Midbrain (tissue), 1 donor: ENCODE measurements at regions not wholly inside any gene's neighbourhood (a gene's known extent, or its start where the extent isn't known, plus 50 kb on each side); places are given as distances from the start of the nearest gene placed in this dataset.

Experiments used
- DNase-seq: peaks from one replicate; lab custom pipeline; 2025; lab: John Stamatoyannopoulos, UW

- DNase-seq, result no peak
These were observed 281.1 kb upstream of the SP4 start for GRCh38 chr7:21146642-21147423.

GRCh38 chr7:21149809-21150208 lies 278.1 kb upstream of the SP4 start:
- DNase-seq, result no peak

DNA sequence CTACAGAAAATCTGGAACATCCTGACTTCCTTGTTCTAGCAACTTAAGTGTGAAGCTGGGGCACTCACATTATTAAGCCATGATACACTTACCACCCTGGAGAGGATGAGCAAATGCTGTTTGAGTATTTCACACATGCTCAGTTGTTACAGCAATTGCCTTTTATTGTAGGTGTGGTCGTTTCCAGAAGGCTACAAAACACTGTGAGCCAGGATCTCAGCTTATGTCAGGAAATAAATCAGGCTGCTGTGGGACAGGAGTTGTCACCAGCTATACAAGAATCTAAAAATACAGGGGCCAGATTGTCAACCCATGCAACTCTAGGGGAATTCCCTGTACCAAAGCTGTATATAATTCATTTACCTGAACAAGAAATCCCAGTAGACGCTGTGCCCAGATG lies 273.3 kb upstream of the SP4 start:
- no peak for DNase-seq

- no peak for DNase-seq
These were observed 268.4 kb upstream of the SP4 start for GRCh38 chr7:21159506-21159905.

- DNase-seq, result no peak
These were observed 267.5 kb upstream of the SP4 start for GRCh38 chr7:21160401-21160800.

GRCh38 chr7:21167942-21168341 lies 259.9 kb upstream of the SP4 start:
- DNase-seq, result no peak

DNA sequence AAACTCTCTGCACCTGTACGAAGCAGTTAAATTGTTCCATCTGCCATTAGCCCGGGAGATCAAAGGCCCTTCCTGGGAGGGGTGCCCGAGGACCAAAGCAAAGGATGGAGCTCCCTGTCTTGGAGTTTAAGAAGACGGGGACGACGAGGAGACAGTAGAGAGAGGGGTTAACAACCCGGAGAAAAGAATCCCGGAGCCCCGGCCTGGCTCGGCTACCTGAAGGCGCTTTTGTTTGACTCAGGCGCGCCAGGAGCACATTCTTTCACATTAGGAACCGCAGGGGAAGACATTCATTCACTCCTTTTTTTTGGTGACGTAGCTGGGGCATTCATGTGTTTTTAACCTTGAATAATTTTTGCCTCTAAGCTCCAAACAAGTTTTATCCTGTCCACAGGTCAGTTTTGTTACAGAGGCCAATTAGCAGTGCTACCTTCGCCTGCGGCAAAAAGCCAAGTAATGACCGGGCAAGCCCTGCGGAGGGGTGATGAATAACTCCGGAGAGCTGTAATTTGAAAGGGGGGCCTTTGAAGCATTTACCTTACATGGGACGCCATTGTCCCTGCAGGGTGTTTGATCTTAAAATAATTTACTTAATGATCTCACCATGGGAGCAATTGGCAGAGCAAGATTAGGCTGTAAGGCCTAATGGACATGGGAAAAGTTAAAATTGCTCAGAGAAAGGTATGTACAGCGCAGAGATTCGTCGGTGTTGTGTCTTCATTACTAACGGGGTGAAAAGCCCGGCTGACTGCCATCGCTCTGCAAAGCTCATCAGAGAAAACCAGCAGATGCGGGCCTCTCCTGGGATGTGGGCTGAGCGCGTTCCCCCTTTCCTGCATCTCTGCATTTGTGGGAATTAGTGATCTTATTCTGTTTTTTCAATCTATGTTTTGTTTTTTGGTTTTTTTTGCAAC lies 258.0 kb upstream of the SP4 start:
- no peak for DNase-seq

- DNase-seq, result no peak
These were observed 255.1 kb upstream of the SP4 start for GRCh38 chr7:21172800-21173199.

DNA sequence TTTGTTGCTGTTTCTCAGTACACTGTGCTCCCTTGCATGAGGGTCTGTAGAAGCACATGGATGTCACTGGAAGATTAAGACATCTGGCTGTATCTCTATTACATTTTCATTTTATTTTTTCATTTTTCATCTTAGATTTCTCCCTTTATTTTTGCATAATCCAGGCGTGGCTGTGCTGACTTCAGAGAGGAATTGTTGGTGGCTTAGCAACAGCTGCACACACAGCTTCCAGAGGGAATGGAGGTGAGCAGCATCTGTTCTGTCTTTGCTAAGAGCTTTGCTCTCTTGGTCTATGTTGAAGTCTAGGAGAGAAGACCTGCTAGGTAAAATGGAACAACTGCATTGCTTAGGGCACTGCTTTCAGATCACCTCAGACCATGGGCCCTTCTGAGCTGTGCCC lies 254.4 kb upstream of the SP4 start:
- no peak for DNase-seq

- DNase-seq, result no peak
These were observed 252.2 kb upstream of the SP4 start for GRCh38 chr7:21175714-21176113.

DNA sequence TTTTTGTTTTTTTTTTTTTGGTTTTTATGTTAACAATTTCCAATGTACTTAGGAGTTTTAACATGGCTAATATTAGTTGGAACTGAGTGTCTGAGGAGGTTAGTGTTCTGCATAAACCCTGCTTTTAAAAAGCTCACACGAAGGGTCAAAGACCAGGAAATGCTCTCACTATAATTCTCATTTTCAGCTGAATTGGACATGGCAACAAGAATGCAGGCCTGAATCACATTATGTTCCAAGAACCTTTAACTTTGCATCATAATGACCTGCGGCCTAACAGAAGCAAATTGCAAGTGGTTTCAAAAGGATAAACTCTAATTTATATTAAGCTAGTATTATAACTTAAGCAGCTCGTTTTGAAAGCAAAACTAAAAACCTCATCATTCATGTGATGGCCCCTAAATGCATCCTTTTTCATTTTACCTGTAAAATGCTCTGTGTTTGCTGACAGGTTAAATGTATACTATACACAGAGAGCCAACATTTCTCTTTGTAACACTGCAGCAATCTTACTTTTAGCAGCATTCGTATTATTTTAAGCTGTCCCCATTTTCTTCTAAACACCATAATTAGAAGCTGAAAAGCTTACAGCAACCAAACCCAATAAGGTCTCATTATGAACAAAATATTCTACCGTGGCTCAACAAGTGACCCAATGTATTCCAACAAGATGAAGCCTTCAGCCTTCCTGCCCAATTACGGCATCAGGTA lies 242.8 kb upstream of the SP4 start:
- no peak for DNase-seq

DNA sequence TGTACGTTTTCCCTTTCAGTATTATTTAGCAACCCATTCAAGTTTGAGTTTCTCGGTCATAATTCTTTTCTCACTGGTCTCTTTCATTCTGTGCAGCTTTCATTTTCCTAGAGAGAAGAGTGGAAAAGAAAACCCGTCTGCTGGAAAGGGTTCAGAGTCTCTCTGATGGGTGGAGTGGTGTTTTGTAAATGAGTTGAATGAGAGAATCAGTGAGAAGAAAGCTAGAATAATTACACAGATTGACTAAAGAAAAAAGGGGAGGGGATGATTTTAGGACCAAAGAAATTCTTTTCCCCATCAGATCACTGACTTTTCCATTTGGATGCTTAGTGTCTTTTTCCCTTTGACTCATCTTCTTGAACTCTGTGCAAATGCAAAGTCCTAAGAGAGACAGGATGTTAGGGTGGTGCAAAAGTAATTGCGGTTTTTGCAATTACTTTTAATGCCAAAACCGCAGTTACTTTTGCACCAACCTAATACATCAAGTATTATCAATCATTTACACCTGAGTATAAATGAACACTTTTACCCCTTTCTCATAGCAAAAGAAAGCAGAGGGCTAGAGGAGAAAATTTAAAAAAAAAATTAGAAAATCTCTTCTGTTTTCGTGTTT lies 242.1 kb upstream of the SP4 start:
- no peak for DNase-seq

DNA sequence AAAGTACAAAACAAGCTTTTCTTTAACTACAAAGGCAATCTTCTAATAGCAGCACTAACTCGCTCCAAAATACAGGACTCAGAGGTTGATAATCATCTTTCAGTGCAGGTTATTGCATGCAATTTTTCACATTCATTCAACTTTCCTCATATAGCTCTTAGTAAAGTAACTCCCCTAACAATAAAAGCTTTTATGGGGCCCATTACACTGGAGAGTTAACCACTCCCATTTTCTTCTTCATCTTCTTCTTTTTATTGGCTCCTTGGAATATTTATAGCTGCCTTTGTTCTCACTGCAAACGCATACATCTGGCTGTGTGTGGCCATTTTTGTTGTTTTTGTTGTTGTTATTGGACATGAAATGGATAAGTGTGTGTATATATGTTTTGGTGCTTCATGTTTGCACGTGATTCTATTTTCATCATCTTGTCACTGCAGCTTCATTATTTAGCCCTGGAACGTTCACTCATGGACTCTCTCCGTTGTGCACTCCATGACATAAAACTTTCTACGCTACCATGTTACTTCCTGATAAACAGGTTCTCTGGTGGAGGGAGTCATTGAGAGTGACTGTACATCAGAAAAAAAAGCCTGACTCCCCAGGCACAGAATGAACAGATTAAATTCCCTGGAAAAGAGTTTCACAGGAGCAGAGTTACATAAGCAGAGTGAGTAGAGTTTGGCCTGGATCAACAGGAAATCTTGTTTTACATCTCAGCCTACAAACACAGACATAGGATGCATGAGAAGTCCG lies 236.4 kb upstream of the SP4 start:
- DNase-seq, result no peak

DNA sequence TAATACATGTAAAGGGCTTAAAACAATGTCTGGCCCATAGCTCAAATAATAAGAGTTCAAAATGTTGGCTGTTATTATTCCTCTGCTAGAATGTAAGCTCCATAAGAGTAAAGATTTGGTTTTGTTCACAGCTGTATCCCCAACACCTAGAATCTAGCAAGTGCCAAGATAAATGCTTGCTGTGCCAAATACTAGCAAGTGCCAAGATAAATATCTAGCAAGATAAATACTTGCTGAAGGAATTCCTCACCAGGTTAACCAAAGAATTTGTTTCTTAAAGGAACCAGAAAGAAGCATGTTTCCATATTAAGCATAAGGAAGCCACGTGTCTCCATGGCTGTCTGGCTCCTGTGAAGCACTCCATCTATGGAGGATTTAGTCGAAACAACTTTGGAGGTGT lies 235.2 kb upstream of the SP4 start:
- DNase-seq, result no peak

GRCh38 chr7:21193895-21194294 lies 234.0 kb upstream of the SP4 start:
- DNase-seq, result no peak

DNA sequence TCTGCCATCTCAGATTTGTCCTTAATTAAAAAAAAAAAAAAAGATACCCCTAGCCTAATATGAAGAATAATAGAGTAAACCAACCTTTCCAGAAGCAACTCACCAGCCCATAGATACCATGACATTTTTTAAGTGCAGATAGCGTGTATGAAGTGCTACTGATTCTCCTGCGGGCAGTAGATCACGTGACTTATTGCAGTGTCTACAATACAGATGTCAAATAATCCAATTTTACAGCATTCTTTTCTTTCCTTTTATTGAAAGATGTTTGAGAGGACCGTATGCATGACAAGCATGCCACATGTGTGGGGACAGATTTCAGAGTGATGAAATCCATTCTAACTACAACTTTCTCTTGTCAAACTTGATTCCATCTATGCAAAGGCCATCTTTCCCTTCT lies 232.9 kb upstream of the SP4 start:
- no peak for DNase-seq

GRCh38 chr7:21198921-21199320 lies 229.0 kb upstream of the SP4 start:
- no peak for DNase-seq

GRCh38 chr7:21200503-21200902 lies 227.4 kb upstream of the SP4 start:
- DNase-seq, result no peak

DNA sequence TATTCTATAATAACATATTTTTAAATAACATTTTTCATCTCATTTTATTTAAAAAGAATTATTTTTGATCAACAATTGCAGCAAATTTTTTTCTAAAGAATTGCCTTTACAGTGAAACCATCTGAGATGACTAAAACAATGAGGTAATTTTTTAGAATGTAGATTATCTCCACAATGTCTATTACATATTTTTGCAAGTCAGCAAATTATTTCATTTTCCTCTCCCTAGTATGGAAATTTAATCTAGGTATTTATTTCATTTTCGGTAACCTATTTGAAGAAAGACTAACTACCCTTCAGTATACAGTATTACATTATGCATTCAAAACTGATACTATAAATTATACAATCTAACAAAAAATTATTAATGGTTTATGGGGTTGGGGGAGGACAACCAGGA lies 213.2 kb upstream of the SP4 start:
- DNase-seq, result no peak

- no peak for DNase-seq
These were observed 212.6 kb upstream of the SP4 start for GRCh38 chr7:21215307-21215706.

GRCh38 chr7:21217365-21217764 lies 210.5 kb upstream of the SP4 start:
- no peak for DNase-seq
